DND-41 (cell line): ENCODE measurements at regions not wholly inside any gene's neighbourhood (a gene's known extent, or its start where the extent isn't known, plus 50 kb on each side); places are given as distances from the start of the nearest gene placed in this dataset.

Experiments used
- CTCF ChIP-seq: IDR thresholded peaks from 2 replicates; pipeline ENCODE4 v1.5.1; 2012; ENCODE audit warnings: borderline replicate concordance, low read length, moderate library complexity, mild to moderate bottlenecking; ENCODE audit not compliant: poor library complexity, severe bottlenecking; ENCODE audit errors: extremely low read depth
- EZH2 ChIP-seq: IDR thresholded peaks from 3 replicates; pipeline ENCODE4 v1.6.1; 2012; ENCODE audit warnings: borderline replicate concordance, low read depth, mild to moderate bottlenecking, moderate library complexity, low read length, inconsistent platforms; ENCODE audit not compliant: severe bottlenecking

GRCh38 chr5:98713027-98713426 lies 60.4 kb upstream of the RGMB start:
- TF ChIP-seq CTCF (no peak), EZH2 (no peak)
